Caki2 (cell line): ENCODE measurements at regions not wholly inside any gene's neighbourhood (a gene's known extent, or its start where the extent isn't known, plus 50 kb on each side); places are given as distances from the start of the nearest gene placed in this dataset.

ENCODE experiments used
- DNase-seq: peaks from one replicate; pipeline ENCODE4 v3.0.0-alpha.2; 2015; ENCODE audit warnings: low read depth
- in situ Hi-C: cut with HindIII; loops from 2 replicates; pipeline ENCODE4 v1.10.0; 2016; ENCODE audit warnings: low sequenced_read_pairs, low pct_unique_long_range_greater_than_20kb, mixed read lengths

- in situ Hi-C loops: no loop called here
Measured at GRCh38 chr7:67401492-67401891, 404.9 kb downstream of the TYW1 start.

DNA sequence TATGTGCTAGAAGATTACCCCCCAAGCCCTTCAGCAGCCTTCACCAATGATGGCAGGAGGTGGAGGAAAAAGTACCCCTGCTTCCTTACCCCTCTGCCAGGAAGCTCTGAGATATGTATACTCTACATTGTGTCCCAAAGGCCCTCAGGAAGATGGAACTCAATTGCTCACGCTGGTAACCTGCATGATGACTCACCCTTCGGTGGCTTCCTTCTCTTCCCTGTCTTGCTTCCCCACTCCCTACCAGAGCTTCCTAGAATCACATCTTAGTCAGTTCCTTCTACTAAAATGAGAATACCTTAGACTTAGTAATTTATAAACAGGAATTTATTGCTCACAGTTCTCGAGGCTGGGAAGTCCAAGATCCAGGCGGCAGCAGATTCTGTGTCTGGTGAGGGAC lies 405.6 kb downstream of the TYW1 start:
- in situ Hi-C loops: no loop called here
- no peak for DNase-seq

More at GRCh38 chr7:67401492-67401891, 404.9 kb downstream of the TYW1 start:
- DNase-seq: no peak

GRCh38 chr7:67406976-67407375 lies 410.3 kb downstream of the TYW1 start:
- in situ Hi-C loops: no loop called here
- DNase-seq: no peak

DNA sequence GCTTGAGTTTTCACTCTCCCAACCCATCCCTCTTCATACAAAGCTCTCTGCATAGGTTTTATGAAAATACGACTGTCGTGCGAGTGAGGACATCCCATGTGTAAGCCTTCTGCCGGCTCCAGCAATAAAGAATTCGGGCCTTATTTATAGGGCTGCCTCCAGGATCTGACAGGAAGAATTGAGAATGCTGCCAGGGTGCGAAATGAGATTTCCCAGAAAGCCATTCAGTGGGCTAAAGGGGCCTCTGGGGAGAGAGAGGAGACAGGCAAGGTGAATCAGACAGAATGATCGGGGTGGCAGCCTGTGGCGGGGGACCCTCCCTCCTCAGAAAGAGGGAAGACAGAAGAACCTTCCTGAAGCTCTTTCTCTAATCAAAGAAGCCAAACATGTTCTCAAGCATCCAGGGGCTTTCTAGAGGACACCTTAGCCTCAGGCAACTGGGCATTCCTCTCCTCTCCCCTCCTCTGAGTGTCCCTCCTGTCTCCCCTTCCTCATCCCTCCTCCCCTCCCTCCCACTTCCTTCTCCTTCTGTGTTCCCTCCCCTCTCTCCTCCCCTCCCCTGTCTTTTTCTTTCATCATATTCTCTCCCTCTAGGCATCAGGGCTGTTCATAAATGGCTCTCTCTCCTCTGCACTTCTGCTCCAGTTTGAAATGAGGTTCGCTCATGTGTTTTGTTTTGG lies 410.9 kb downstream of the TYW1 start:
- in situ Hi-C loops: no loop called here

DNA sequence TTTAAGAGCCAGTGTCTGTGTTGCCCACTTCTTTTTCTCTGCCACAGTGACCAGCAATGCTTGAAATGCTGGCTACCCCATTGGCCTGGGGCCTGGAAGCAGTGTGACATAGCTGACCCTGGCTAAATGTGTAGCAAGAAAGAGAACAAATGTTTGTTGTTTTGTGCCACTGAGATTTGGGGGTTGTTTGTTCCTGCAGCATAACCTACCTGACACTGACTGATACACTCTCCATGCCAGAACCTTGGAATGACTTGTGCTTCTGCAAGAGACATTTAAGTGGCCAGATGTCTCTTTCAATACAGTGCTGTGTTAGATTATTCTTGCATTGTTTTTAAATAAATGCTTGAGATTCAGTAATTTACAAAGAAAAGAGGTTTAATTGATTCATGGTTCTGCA lies 411.5 kb downstream of the TYW1 start:
- in situ Hi-C loops: no loop called here
- DNase-seq: no peak

More for the DNA sequence above, 410.9 kb downstream of the TYW1 start:
- DNase-seq: no peak

- DNase-seq: no peak
- in situ Hi-C loops: no loop called here
Measured at GRCh38 chr7:67413670-67414069, 417.0 kb downstream of the TYW1 start.

DNA sequence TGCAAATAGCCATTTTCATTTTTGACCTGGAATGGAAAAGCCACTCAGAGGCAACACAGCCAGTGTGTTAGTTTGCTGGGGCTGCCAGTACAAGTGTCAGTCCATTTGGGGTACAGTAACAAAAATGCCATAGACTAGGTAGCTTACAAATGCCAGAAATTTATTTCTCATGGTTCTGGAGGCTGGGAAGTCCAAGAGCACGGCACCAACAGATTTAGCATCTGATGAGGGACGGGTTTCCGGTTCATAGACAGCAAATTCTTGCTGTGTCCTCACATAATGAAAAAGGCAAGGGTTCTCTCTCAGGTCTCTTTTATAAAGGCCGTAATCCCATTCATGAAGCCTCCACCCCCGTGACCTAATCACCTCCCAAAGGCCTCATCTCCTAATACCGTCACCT lies 418.2 kb downstream of the TYW1 start:
- no peak for DNase-seq
- in situ Hi-C loops: no loop called here

DNA sequence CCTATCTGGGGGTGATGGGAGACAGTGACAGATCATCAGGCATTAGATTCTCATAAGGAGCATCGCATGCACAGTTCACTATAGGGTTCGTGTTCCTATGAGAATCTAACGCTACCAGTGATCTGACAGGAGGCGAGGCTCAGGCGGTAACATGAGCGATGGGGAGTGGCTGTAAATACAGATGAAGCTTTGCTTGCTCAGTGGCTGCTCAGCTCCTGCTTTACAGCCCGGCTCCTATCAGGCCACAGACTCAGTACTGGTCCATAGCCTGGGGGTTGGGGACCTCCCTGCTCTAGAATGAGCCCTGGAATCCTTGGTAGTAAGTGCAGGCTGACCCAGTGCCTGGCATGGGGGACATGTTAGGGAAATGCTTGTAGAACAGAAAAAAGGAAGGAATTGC lies 426.0 kb downstream of the TYW1 start:
- in situ Hi-C loops: no loop called here
- no peak for DNase-seq

DNA sequence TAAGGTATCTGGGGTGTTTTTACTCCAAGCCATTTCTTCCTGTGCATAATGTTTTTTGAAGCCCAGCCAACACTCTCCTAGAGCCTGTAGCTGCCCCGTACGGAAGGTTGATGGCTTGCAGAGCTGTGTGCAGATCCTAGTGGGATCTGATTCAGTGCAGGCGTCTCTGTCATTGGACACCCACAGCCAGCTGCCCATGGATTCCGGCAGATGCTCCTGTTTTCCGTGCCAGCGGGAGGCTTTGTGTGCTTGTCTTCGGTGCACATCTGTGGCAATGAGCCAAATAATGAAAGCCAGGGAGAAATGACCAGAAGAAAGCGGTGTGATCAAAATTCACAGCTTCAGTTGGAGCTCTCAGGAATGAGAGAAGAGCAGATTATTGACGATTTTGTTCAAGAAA lies 426.4 kb downstream of the TYW1 start:
- DNase-seq: no peak
- in situ Hi-C loops: no loop called here

- no peak for DNase-seq
- in situ Hi-C loops: no loop called here
Measured at GRCh38 chr7:67426654-67427053, 430.0 kb downstream of the TYW1 start.

GRCh38 chr7:67429735-67430134 lies 433.1 kb downstream of the TYW1 start:
- no peak for DNase-seq
- in situ Hi-C loops: no loop called here

- DNase-seq: no peak
- in situ Hi-C loops: no loop called here
Measured at GRCh38 chr7:67432536-67433234, 436.1 kb downstream of the TYW1 start.

DNA sequence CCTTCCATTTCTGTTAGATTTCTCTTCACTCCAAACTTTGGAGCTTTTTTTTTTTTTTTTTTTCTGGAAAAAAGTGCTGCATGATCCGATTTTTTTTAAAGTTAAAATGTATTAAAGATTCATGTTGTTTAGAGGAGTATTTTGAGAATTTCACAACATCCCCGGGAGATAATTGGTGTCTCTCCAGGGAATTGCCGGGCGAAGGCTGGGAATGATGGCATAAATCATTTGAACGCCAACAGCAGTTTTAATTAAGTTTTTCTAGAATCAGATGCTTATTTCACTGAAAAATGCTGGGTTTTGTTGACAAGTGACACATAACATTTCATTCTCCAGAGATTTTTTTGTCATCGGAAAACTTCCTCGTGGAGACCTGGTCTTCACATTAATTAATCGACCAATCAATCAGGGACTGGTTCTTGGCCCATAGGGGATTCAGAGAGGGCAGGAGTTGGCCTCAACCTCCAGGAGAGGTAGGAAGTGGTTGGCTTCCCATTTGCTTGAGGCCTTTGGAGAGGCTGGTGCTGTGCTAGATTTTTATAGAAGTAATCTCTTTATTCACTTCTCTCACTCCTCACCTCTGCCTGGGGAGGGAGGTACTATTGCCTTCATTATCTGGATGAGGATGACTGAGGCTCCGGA lies 439.4 kb downstream of the TYW1 start:
- in situ Hi-C loops: no loop called here
- DNase-seq: no peak

DNA sequence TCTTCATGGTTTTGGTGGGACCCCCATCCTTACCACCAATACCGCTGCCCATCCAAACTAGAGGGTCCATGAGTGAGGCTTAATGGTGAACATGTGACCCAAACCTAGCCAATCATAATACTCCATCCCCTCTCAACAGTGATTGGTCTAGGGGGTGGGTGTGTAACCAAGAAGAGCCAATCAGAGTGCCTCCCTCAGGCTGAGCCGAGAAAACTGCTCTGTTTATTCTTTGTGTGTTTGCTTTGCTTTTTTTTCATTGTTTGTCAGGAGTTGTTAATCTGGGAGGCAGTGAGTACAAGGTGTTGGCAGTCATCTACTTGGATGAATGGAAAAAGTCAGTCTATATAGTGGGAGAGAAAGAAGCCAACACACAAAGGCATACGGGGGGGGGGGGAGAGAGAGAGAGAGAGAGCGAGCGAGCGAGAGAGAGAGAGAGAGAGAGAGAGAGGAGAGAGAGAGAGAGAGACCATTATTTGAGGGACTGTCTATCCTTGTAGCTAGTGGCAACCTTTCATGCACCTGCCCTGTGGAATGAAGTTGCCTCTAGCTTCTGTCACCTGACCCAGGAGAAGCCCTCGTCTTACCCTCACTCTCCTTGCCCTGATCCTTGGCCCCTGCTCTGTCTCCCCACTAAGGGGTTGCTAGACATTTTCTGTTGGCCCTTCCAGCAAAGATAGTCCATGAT lies 441.7 kb downstream of the TYW1 start:
- peak; percentile 9 for DNase-seq
- in situ Hi-C loops: no loop called here

DNA sequence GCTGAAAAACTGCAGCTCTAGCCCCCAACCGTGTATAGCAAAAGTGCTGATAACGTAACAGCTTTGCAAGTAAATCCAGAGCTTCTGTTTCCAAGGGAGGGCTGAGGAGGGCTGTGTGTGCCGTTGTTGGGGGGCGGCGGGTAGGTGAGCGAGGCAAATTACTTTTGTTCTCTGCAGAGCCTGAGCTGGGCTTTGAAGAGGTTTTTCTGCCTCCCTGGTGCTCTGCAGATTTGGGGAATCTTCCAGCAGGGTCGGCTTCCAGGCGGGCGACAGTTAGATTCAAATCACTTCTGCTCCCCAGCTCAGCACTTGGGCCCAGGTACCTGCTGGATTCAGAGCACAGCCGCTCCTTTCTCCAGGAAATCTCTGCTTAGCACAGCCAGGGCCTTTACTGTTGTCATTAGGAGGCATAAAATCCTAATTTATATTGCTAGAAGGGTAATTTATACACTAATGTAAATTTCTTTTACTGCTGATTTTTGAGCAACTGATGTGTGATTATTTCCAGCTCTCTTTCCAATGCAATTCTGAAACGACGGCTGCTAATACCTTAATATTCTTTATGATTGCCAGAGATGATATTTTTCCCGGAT lies 442.4 kb downstream of the TYW1 start:
- in situ Hi-C loops: no loop called here
- DNase-seq: no peak

DNA sequence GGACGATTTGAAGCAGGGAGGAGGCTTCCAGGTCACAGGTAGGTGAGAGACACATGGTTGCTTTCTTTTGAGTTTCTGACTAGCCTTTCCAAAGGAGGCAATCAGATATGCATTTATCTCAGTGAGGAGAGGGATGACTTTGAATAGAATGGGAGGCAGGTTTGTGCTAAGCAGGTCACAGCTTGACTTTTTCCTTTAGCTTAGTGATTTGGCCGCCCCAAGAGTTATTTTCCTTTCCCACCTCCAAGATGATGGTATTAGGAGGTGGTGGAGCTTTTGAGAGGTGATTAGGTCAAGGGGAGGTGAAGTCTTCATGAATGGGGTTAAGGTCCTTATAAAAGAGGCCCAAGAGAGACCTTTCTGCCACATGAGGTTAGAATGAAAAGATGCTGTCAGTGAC lies 443.7 kb downstream of the TYW1 start:
- DNase-seq: no peak
- in situ Hi-C loops: no loop called here

GRCh38 chr7:67445728-67446127 lies 449.1 kb downstream of the TYW1 start:
- in situ Hi-C loops: no loop called here

DNA sequence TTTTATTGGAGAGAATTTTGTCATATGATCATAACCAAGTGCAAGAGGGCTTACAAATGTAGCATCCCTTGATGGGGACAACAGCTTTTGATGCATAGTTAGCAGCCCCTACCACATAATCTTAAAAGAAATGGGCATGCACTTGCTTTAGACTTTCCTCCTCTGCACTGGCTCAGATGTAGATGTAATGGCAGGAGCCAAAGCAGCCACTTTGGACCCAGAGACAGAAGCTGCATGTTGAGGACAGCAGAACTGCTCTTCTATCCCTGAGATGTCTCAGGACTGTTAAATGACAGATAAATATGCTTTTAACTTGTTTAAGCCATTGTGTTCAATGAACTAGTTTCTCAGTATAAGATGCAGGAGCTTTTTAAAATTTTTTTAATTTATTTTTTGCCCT lies 450.7 kb downstream of the TYW1 start:
- in situ Hi-C loops: no loop called here
- DNase-seq: no peak

More at GRCh38 chr7:67445728-67446127, 449.1 kb downstream of the TYW1 start:
- no peak for DNase-seq

GRCh38 chr7:67448271-67448670 lies 451.6 kb downstream of the TYW1 start:
- in situ Hi-C loops: no loop called here
- no peak for DNase-seq
